Gastroesophageal sphincter (tissue), 3 donors: ENCODE measurements at regions not wholly inside any gene's neighbourhood (a gene's known extent, or its start where the extent isn't known, plus 50 kb on each side); places are given as distances from the start of the nearest gene placed in this dataset.

Source experiments
- CTCF ChIP-seq, 4 experiments: fragments of 200-600 bp in 2 of 4; fragments of 450-650 bp in 2 of 4; sonication (generic) in 1 of 4; IDR thresholded peaks; one replicate each; pipeline ENCODE4 v1.5.1; 2017 to 2019; ENCODE audit warnings: antibody characterized with exemption in 4 of 4, mild to moderate bottlenecking in 2 of 4, moderate library complexity in 2 of 4
- POLR2A ChIP-seq, 2 donors: fragments of 450-650 bp; IDR thresholded peaks; one replicate each; pipeline ENCODE4 v1.6.1; 2017; ENCODE audit warnings: antibody characterized with exemption in 2 of 2, mild to moderate bottlenecking in 2 of 2, moderate library complexity in 1 of 2
- POLR2AphosphoS5 ChIP-seq: sonication (generic); formaldehyde crosslinking; IDR thresholded peaks from one replicate; pipeline ENCODE4 v1.6.1; 2017; ENCODE audit warnings: antibody characterized with exemption

GRCh38 chr6:76835695-76836094, 627.6 kb downstream of the HTR1B start:
- TF ChIP-seq CTCF (IDR thresholded peaks at IDR 0.05) = no peak
- no peak for TF ChIP-seq POLR2A (IDR thresholded peaks at IDR 0.05)
- no peak for TF ChIP-seq POLR2AphosphoS5
